HepG2 (cell line): ENCODE measurements at regions not wholly inside any gene's neighbourhood (a gene's known extent, or its start where the extent isn't known, plus 50 kb on each side); places are given as distances from the start of the nearest gene placed in this dataset.

Experiments
- CREB1 ChIP-seq, 2 experiments: fragments of 450-650 bp in 1 of 2; IDR thresholded peaks; 2 replicates each; pipeline ENCODE4 v1.6.1; 2016 to 2017; ENCODE audit warnings: control low read depth in 1 of 2, mild to moderate bottlenecking in 1 of 2, missing compliant biosample characterization in 1 of 2, missing genetic modification characterization in 1 of 2
- DNMT3B ChIP-seq: conservative IDR thresholded peaks from 2 replicates; pipeline ENCODE4 v1.6.1; 2016; ENCODE audit warnings: missing biosample characterization, control low read depth
- ZFP41 ChIP-seq: sonication (generic); formaldehyde crosslinking; IDR thresholded peaks from 2 replicates; pipeline ENCODE4 v1.4.0; 2020; ENCODE audit warnings: mild to moderate bottlenecking, missing genetic modification reagents, borderline replicate concordance

- no peak for TF ChIP-seq ZFP41 (CRISPR knock-in tag)
- TF ChIP-seq CREB1 (IDR thresholded peaks at IDR 0.05): no peak
- no peak for TF ChIP-seq CREB1 (CRISPR knock-in tag; IDR thresholded peaks at IDR 0.05)
- TF ChIP-seq DNMT3B (CRISPR knock-in tag): no peak
These were observed 419.0 kb downstream of the PLK2 start for GRCh38 chr5:58040846-58041245.
